B cell (primary cell): ENCODE measurements at regions not wholly inside any gene's neighbourhood (a gene's known extent, or its start where the extent isn't known, plus 50 kb on each side); places are given as distances from the start of the nearest gene placed in this dataset.

ENCODE experiments used
- CTCF ChIP-seq: fragments of 200-600 bp; IDR thresholded peaks from one replicate; pipeline ENCODE4 v1.8.0; 2022; ENCODE audit warnings: antibody characterized with exemption, mild to moderate bottlenecking
- EZH2 ChIP-seq: IDR thresholded peaks from 2 replicates; pipeline ENCODE4 v1.6.1; 2012; ENCODE audit warnings: borderline replicate concordance, low read depth, mild to moderate bottlenecking, moderate library complexity, low read length; ENCODE audit not compliant: insufficient read depth, poor library complexity, severe bottlenecking

GRCh38 chr2:21228041-21228895 is 104.5 kb downstream of the TDRD15 start:
- TF ChIP-seq EZH2 (no peak), CTCF (no peak)
